ENCODE measurements at regions not wholly inside any gene's neighbourhood (a gene's known extent, or its start where the extent isn't known, plus 50 kb on each side); places are given as distances from the start of the nearest gene placed in this dataset.

DNA sequence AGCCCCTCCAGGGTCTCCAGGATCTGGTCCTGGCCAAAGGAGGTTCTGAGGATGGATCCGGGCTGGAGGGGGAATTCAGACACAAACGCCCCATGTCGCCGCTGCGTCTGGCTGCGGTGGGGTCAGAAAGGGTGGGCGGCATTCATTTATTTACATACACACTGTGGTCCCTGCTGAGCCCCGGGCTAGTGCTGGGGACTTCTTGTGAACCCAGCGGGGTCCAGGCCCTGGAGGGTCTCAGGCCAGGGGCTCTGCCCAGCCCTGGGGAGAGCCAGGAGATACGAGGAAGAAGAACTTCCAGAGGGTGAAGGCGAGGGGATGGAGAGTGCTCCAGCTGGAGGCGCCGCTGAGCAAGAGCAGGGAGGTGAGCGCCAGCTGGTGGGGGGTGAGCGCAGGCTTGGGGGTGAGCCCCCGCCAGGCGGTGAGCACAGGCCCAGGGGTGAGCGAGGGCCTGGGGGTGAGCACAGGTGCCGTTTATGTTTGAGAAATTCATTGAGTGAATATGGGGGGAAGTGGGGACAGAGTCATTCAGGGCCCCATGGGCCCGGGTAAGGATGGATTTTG, 68.1 kb downstream of the NCOR2 start:
- H3K9me3 ChIP-seq: no peaks in the 10 kb centered on the region
- TF ChIP-seq, protein P1, sequence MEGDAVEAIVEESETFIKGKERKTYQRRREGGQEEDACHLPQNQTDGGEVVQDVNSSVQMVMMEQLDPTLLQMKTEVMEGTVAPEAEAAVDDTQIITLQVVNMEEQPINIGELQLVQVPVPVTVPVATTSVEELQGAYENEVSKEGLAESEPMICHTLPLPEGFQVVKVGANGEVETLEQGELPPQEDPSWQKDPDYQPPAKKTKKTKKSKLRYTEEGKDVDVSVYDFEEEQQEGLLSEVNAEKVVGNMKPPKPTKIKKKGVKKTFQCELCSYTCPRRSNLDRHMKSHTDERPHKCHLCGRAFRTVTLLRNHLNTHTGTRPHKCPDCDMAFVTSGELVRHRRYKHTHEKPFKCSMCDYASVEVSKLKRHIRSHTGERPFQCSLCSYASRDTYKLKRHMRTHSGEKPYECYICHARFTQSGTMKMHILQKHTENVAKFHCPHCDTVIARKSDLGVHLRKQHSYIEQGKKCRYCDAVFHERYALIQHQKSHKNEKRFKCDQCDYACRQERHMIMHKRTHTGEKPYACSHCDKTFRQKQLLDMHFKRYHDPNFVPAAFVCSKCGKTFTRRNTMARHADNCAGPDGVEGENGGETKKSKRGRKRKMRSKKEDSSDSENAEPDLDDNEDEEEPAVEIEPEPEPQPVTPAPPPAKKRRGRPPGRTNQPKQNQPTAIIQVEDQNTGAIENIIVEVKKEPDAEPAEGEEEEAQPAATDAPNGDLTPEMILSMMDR (IDR thresholded peaks at IDR 0.05): no peak
- no peak for TF ChIP-seq EP300 (IDR thresholded peaks at IDR 0.05)
- TF ChIP-seq POLR2AphosphoS5 (IDR thresholded peaks at IDR 0.05): no peak
- TF ChIP-seq POLR2A (IDR thresholded peaks at IDR 0.05; ENCODE audit: low read depth): no peak
- DNase-seq (ENCODE audit: extremely low spot score): no peak
- WGBS: 76% methylated on average over 20 of the region's 20 CpGs
- intact Hi-C loops (cut with DNase I): no loop called here
- no peaks in the 10 kb centered on the region for H3K27me3 ChIP-seq
- peak overlapping the region; percentile 73 to 83 (median 76) for H3K27ac ChIP-seq (replicated peaks in 1 of 4)
- no peak overlapping the region for H3K4me3 ChIP-seq
- peaks cover 9 to 12% (median 9%) of the 10 kb centered on the region in 4 donors for H3K36me3 ChIP-seq
- H3K4me1 ChIP-seq: peaks cover 71 to 97% (median 89%) of the 10 kb centered on the region in 4 donors

DNA sequence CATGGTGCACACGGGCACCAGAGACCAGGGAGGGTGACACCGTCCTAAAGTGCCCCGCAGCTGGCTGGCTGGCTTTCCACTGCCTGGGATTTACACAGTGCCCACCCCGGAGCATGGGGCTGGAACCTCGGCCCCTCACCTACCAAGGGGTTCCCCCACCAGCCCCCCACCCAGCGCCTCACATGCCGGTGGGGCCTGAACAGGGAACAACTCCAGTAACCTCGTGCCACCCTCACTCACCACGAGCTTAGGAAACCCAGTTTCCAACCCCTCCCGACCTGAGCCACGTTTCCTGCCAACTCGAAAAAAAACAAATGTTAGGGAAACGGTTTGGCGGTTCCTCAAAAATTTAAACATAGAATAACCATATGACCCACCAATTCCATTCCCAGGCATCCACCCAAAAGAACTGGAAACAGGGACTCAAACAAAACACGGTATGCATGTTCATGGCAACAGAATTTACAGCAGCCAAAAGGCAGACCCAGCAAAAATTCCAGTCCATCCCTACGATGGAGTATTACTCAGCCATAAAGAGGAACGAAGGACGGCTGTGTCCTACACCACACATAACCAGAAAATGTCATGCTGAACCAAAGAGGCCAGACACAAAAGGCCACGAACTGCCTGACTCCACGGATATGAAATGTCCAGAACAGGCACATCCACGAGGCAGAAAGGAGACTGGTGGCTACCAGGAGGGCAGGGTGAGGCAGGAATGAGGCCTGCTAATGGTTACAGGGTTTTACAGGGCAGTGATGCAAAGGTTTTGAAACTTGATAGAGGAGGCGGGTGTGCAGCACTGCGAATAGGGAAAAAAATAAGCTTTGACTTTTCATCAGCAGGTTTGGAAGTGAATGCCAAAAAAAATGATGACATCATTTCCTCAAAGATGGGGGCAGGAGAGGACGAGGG, 68.9 kb downstream of the NCOR2 start:
- DNase-seq (ENCODE audit: extremely low spot score): no peak
- no peaks in the 10 kb centered on the region for H3K9me3 ChIP-seq
- peaks cover 12 to 20% (median 16%) of the 10 kb centered on the region in 4 donors for H3K36me3 ChIP-seq
- H3K27me3 ChIP-seq: no peaks in the 10 kb centered on the region
- intact Hi-C loops (cut with DNase I): no loop called here
- peaks cover 67 to 99% (median 87%) of the 10 kb centered on the region in 4 donors for H3K4me1 ChIP-seq
- 29% methylated on average over 18 of the region's 24 CpGs for WGBS
- H3K27ac ChIP-seq (replicated peaks in 1 of 4): peak overlapping the region; percentile 73 to 83 (median 76)
- no peak overlapping the region for H3K4me3 ChIP-seq
- TF ChIP-seq POLR2A (IDR thresholded peaks at IDR 0.05; ENCODE audit: low read depth) (no peak), POLR2AphosphoS5 (IDR thresholded peaks at IDR 0.05) (peak; percentile 34 to 45), EP300 (IDR thresholded peaks at IDR 0.05) (no peak)

DNA sequence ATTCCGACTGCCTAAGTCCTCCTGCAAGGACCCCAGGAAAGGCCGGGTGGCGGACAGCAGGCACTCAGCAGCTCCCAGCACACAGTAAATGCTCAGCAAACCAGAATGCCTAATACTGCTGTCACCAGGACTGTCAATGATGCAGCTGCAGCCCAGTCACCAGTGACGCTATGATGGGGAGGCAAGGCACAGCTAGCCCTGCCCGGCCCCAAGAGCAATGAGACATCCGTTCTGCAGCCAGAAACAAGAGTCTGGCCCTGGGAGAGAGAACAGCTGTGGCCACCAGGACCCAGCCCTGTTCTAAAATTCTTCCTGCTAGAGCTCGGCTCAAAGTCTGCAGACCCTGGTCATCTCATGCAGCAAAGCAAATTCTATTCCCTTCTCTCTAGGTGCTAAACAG, 69.8 kb downstream of the NCOR2 start:
- intact Hi-C loops (cut with DNase I): no loop called here
- peak; percentile 95 for DNase-seq (ENCODE audit: extremely low spot score)
- Histone ChIP-seq H3K4me3 (no peak overlapping the region), H3K27ac (replicated peaks in 1 of 4) (peak overlapping the region; percentile 73 to 83 (median 76)), H3K36me3 (peaks cover 12 to 25% (median 20%) of the 10 kb centered on the region in 4 donors), H3K9me3 (no peaks in the 10 kb centered on the region), H3K27me3 (no peaks in the 10 kb centered on the region), H3K4me1 (peaks cover 67 to 100% (median 88%) of the 10 kb centered on the region in 4 donors)
- whole genome bisulfite sequencing: 60% methylated on average over 4 of the region's 7 CpGs
- no peak for TF ChIP-seq EP300 (IDR thresholded peaks at IDR 0.05)
- TF ChIP-seq, protein P1 (IDR thresholded peaks at IDR 0.05): no peak
- no peak for TF ChIP-seq POLR2A (IDR thresholded peaks at IDR 0.05; ENCODE audit: low read depth)
- TF ChIP-seq POLR2AphosphoS5 (IDR thresholded peaks at IDR 0.05): peak; percentile 18 to 66

DNA sequence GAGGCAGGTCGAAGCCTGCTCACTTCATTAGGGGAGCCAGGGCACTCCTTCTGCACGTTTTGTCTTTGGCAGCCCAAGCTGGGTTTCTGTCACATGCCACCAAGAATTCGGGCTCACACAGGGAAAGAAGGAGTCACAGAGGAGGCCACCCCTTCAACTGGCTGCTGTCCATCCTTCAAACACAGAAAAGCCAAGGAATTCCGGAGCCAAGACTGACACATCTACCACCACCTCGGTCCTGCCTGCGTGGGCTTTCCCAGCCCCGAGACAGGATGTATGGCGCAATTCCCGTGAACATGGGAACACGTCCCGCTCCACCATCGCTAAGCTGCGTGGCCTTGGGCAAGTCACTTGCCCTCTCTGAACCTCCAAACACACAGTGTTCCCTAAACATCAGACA, 70.4 kb downstream of the NCOR2 start:
- H3K9me3 ChIP-seq: no peaks in the 10 kb centered on the region
- H3K4me1 ChIP-seq: peaks cover 65 to 100% (median 88%) of the 10 kb centered on the region in 4 donors
- intact Hi-C loops (cut with DNase I): no loop called here
- H3K27me3 ChIP-seq: no peaks in the 10 kb centered on the region
- TF ChIP-seq, protein P1 (IDR thresholded peaks at IDR 0.05): no peak
- TF ChIP-seq EP300 (IDR thresholded peaks at IDR 0.05) (no peak), POLR2AphosphoS5 (IDR thresholded peaks at IDR 0.05) (peak in 1 of 2 donors; percentile 16), POLR2A (IDR thresholded peaks at IDR 0.05; ENCODE audit: low read depth) (no peak)
- WGBS: 86% methylated on average over 9 of the region's 13 CpGs
- peak overlapping the region; percentile 38 to 83 (median 76) for H3K27ac ChIP-seq (replicated peaks in 1 of 4)
- DNase-seq (ENCODE audit: extremely low spot score): no peak
- H3K4me3 ChIP-seq: no peak overlapping the region
- H3K36me3 ChIP-seq: peaks cover 16 to 31% (median 23%) of the 10 kb centered on the region in 4 donors

DNA sequence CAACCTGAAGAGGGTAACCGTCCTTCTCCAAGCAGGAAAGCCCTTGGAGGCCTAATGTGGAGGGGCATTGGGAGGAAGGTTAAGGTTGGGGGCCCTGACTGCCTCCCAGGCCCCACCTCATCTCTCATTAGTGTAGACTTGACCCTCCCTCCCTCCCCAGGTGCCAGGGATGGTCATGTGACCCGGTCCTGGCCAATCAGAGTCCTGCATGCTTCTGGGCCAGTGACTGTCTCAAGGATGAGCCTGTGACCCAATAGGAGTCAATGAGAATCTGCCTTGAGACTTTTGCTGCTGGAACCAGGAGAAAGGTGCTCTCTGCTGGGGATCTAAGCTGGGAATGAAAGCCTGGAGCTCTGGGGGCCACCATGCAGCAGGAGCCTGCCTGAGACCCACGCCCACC, 70.8 kb downstream of the NCOR2 start:
- 67% methylated on average over 3 of the region's 3 CpGs for WGBS
- no peak for DNase-seq (ENCODE audit: extremely low spot score)
- Histone ChIP-seq H3K9me3 (no peaks in the 10 kb centered on the region), H3K36me3 (peaks cover 16 to 35% (median 25%) of the 10 kb centered on the region in 4 donors), H3K4me3 (no peak overlapping the region), H3K4me1 (peaks cover 63 to 100% (median 88%) of the 10 kb centered on the region in 4 donors), H3K27me3 (no peaks in the 10 kb centered on the region), H3K27ac (replicated peaks in 1 of 4) (peak overlapping the region; percentile 38 to 83 (median 76))
- intact Hi-C loops (cut with DNase I): no loop called here
- TF ChIP-seq POLR2AphosphoS5 (IDR thresholded peaks at IDR 0.05): no peak
- no peak for TF ChIP-seq POLR2A (IDR thresholded peaks at IDR 0.05; ENCODE audit: low read depth)
- no peak for TF ChIP-seq EP300 (IDR thresholded peaks at IDR 0.05)
- TF ChIP-seq, protein P1 (IDR thresholded peaks at IDR 0.05): no peak
